H7 (cell line): ENCODE measurements at regions not wholly inside any gene's neighbourhood (a gene's known extent, or its start where the extent isn't known, plus 50 kb on each side); places are given as distances from the start of the nearest gene placed in this dataset.

Source experiments
- DNase-seq: peaks from one replicate; pipeline ENCODE4 v3.0.0; 2012
- H3K27me3 ChIP-seq: 2 replicates; pipeline ENCODE4 v1.6.0; 2011; ENCODE audit warnings: mild to moderate bottlenecking, low read length; ENCODE audit not compliant: control insufficient read depth, insufficient read depth
- H3K36me3 ChIP-seq: replicated peaks from 2 replicates; pipeline ENCODE4 v1.5.1; 2011; ENCODE audit warnings: low read length; ENCODE audit not compliant: control insufficient read depth, insufficient read depth
- H3K4me3 ChIP-seq: 2 replicates; pipeline ENCODE4 v1.5.1; 2011; ENCODE audit warnings: low read depth, mild to moderate bottlenecking, control low read depth, low read length, moderate library complexity; ENCODE audit not compliant: insufficient read depth

DNA sequence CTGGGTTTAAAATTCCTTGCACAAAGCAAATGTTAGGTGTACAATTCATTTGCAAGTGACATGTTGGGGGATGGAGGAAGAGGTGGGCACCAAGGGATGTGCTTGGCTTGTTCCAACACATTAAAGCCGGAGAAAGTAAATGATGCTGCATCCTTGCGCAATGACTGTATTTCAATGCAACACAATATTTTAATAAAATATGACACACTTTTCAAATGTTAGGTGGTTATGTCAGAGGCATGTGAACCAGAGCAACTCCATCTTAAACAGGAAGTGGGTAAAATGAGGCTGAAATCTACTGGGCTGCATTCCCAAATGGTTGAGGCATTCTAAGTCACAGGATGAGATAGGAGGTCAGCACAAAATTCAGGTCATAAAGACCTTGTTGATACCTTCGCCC, 53.6 kb upstream of the ARHGAP5 start:
- Histone ChIP-seq H3K4me3 (no peak overlapping the region), H3K36me3 (no peaks in the 10 kb centered on the region), H3K27me3 (no peaks in the 10 kb centered on the region)
- DNase-seq = no peak

- no peaks in the 10 kb centered on the region for H3K27me3 ChIP-seq
- H3K4me3 ChIP-seq = no peak overlapping the region
- no peaks in the 10 kb centered on the region for H3K36me3 ChIP-seq
- DNase-seq = no peak
Observed at GRCh38 chr14:32027255-32027939, 49.7 kb upstream of the ARHGAP5 start.
